Esophagus muscularis mucosa (tissue), 4 donors: ENCODE measurements at regions not wholly inside any gene's neighbourhood (a gene's known extent, or its start where the extent isn't known, plus 50 kb on each side); places are given as distances from the start of the nearest gene placed in this dataset.
"Not testable (repeated sequence)": the region's sequence is repeated elsewhere in the genome, so short reads cannot be mapped to it uniquely, and the experiment has no call there.

Experiments
- DNase-seq: peaks from one replicate; pipeline ENCODE4 v3.0.0-alpha.2; 2017; ENCODE audit errors: extremely low spot score
- H3K27ac ChIP-seq, 4 donors: fragments of 200-600 bp; sonication (generic); replicated peaks in 1 of 4; 1 replicate in 3 of 4; 2 replicates in 1 of 4; pipeline ENCODE4 v1.5.1; 2016 to 2019; ENCODE audit warnings: mild to moderate bottlenecking in 1 of 4
- H3K27me3 ChIP-seq, 4 donors: fragments of 200-600 bp; sonication (generic); one replicate each; pipeline versions ENCODE4 v1.5.1 to v1.6.0; 2016 to 2019
- H3K36me3 ChIP-seq, 4 donors: fragments of 200-600 bp; sonication (generic); one replicate each; pipeline ENCODE4 v1.5.1; 2016 to 2019
- H3K4me1 ChIP-seq, 4 donors: fragments of 200-600 bp; sonication (generic); one replicate each; pipeline ENCODE4 v1.5.1; 2016 to 2019
- H3K4me3 ChIP-seq, 4 donors: fragments of 200-600 bp; sonication (generic); 1 replicate in 2 of 4; 2 replicates in 2 of 4; pipeline ENCODE4 v1.5.1; 2016 to 2019; ENCODE audit warnings: mild to moderate bottlenecking in 4 of 4, moderate library complexity in 1 of 4
- H3K9me3 ChIP-seq, 4 donors: fragments of 200-600 bp; sonication (generic); 1 replicate in 3 of 4; 2 replicates in 1 of 4; pipeline ENCODE4 v1.5.1; 2016 to 2019
- CTCF ChIP-seq, 3 experiments: fragments of 200-600 bp in 2 of 3; fragments of 450-650 bp in 1 of 3; sonication (generic) in 2 of 3; IDR thresholded peaks; one replicate each; pipeline ENCODE4 v1.5.1; 2017 to 2019; ENCODE audit warnings: antibody characterized with exemption in 3 of 3, mild to moderate bottlenecking in 2 of 3, moderate library complexity in 1 of 3
- EP300 ChIP-seq: sonication (generic); formaldehyde crosslinking; IDR thresholded peaks from one replicate; pipeline ENCODE4 v1.6.1; 2017; ENCODE audit warnings: antibody characterized with exemption
- POLR2A ChIP-seq: fragments of 450-650 bp; IDR thresholded peaks from one replicate; pipeline ENCODE4 v1.6.1; 2017; ENCODE audit warnings: antibody characterized with exemption, moderate library complexity, mild to moderate bottlenecking, low read depth
- POLR2AphosphoS5 ChIP-seq, 2 donors: sonication (generic); formaldehyde crosslinking; IDR thresholded peaks; one replicate each; pipeline ENCODE4 v1.6.1; 2017; ENCODE audit warnings: antibody characterized with exemption in 2 of 2
- WGBS: methylation state at CpG from one replicate; pipeline ENCODE4 v1.1.5; 2018; 5-methylcytosine and 5-hydroxymethylcytosine counted together
- intact Hi-C: fragments of 100-400 bp; cut with DNase I; formaldehyde crosslinking; loops from one replicate; pipeline ENCODE4 v1.15.1; 2023

GRCh38 chrX:21181232-21181853 lies 192.9 kb upstream of the CNKSR2 start:
- TF ChIP-seq POLR2AphosphoS5 (IDR thresholded peaks at IDR 0.05) (no peak), EP300 (no peak), CTCF (IDR thresholded peaks at IDR 0.05) (no peak), POLR2A (no peak)
- 53% methylated on average over 2 of the region's 2 CpGs for WGBS

GRCh38 chrX:21193196-21193595 lies 181.0 kb upstream of the CNKSR2 start:
- no peaks in the 10 kb centered on the region for H3K27me3 ChIP-seq
- intact Hi-C loops = no loop called here
- TF ChIP-seq EP300 (no peak), POLR2AphosphoS5 (IDR thresholded peaks at IDR 0.05) (no peak), POLR2A (no peak), CTCF (IDR thresholded peaks at IDR 0.05) (no peak)
- no peaks in the 10 kb centered on the region for H3K36me3 ChIP-seq
- no peaks in the 10 kb centered on the region for H3K4me1 ChIP-seq
- H3K9me3 ChIP-seq = no peaks in the 10 kb centered on the region
- no peak overlapping the region for H3K27ac ChIP-seq
- no peak for DNase-seq
- no peak overlapping the region for H3K4me3 ChIP-seq

More at GRCh38 chrX:21181232-21181853, 192.9 kb upstream of the CNKSR2 start:
- H3K27ac ChIP-seq = peak overlapping the region; percentile 33 to 62 (median 50)
- no peaks in the 10 kb centered on the region for H3K9me3 ChIP-seq
- H3K4me1 ChIP-seq = peaks cover 0 to 27% (median 5%) of the 10 kb centered on the region in 4 donors
- H3K27me3 ChIP-seq = no peaks in the 10 kb centered on the region
- no peak overlapping the region for H3K4me3 ChIP-seq
- intact Hi-C loops = no loop called here
- DNase-seq = no peak
- no peaks in the 10 kb centered on the region for H3K36me3 ChIP-seq

- Histone ChIP-seq H3K4me3 (no peak overlapping the region), H3K36me3 (no peaks in the 10 kb centered on the region), H3K27me3 (no peaks in the 10 kb centered on the region), H3K27ac (no peak overlapping the region), H3K4me1 (no peaks in the 10 kb centered on the region), H3K9me3 (no peaks in the 10 kb centered on the region)
- DNase-seq = no peak
- WGBS = 92% methylated on average over 1 of the region's 1 CpG
- TF ChIP-seq POLR2A (no peak), CTCF (IDR thresholded peaks at IDR 0.05) (no peak), POLR2AphosphoS5 (IDR thresholded peaks at IDR 0.05) (no peak), EP300 (no peak)
- intact Hi-C loops = no loop called here
Observed at GRCh38 chrX:21194526-21194925, 179.7 kb upstream of the CNKSR2 start.

GRCh38 chrX:21207080-21207479 lies 167.1 kb upstream of the CNKSR2 start:
- H3K9me3 ChIP-seq = peaks cover 0 to 7% (median 0%) of the 10 kb centered on the region in 4 donors
- H3K27ac ChIP-seq = no peak overlapping the region
- no peak for DNase-seq
- no peak overlapping the region for H3K4me3 ChIP-seq
- no peaks in the 10 kb centered on the region for H3K36me3 ChIP-seq
- H3K27me3 ChIP-seq = no peaks in the 10 kb centered on the region
- TF ChIP-seq CTCF (IDR thresholded peaks at IDR 0.05) (no peak), EP300 (no peak), POLR2AphosphoS5 (IDR thresholded peaks at IDR 0.05) (no peak), POLR2A (no peak)
- intact Hi-C loops = no loop called here
- H3K4me1 ChIP-seq = no peaks in the 10 kb centered on the region

- H3K27me3 ChIP-seq, intact Hi-C loops, H3K4me3 ChIP-seq, H3K4me1 ChIP-seq, DNase-seq, H3K36me3 ChIP-seq, H3K9me3 ChIP-seq, H3K27ac ChIP-seq: not testable (repeated sequence)
- WGBS = 68% methylated on average over 3 of the region's 3 CpGs
Observed at GRCh38 chrX:21219208-21219607, 155.0 kb upstream of the CNKSR2 start.
